T-helper 2 cell (primary cell): ENCODE measurements at regions not wholly inside any gene's neighbourhood (a gene's known extent, or its start where the extent isn't known, plus 50 kb on each side); places are given as distances from the start of the nearest gene placed in this dataset.
"Not testable (repeated sequence)": the region's sequence is repeated elsewhere in the genome, so short reads cannot be mapped to it uniquely, and the experiment has no call there.

Source experiments
- DNase-seq, 5 experiments: peaks; one replicate each; pipeline versions ENCODE4 v3.0.0 to v3.0.0-alpha.2; 2012 to 2022

DNA sequence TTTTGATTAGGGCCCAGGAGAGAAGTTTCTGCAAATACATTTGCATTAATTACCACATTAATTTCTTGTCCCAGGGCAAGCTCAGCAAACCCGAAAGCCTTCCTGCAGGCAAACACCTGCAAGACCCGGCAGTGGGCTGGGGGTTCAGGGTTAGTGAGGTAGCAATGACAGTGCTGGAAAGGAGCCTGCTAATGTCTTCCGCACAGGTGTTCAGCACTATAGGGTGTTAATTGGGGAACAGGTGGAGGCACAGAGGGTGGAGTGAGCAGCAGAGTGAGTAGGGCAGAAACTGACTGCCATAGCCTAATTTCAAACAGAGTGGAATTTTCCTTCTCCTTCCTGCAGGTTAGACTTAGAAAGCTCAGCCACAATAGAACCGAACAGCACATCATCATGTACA lies 50.9 kb upstream of the UBASH3B start:
- DNase-seq, result no peak

DNA sequence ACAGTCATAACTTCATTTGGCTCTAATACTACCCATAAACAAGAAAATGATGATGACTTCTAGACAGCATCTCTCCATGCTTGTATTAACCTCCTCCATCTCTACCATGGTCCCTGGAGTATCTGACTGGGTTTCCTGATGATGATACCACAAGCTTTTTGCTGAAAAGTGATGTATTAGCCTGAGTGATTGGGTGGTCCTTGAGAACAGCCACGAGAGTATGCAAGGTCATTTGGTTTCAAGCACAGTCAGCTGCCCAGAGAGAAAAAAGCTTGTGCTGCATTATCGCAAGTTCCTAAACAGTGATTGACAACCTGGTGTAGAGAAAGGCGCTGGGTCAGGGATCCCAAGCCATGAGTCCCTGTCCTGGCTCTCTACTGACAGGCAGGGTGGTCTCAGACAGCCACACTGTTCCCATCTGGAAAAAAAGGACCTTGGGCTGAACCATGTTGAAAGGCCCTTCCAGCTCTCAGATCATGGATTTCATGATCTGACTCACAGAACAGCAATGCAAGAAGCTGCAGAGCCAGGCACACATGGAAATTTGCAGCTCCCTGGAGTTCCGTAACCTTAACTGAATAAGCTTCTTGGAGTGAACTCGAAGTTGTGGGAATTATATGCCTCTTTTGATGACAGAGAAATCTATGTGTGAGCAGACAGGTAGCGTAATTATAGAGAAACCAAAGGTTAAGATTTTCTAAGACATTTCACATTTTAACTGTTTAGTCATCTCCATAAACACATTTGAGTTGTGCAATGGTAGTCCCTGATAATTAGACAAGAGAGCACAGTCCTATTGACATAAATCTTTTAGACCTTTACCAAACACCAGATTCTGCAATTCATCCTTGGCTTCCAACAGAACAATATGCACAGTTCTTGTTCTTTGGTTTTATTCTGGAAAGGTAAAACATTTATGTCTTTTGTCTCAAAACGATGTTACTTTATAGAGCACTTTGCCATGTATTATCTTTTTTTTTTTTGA lies 54.1 kb upstream of the UBASH3B start:
- no peak for DNase-seq

DNA sequence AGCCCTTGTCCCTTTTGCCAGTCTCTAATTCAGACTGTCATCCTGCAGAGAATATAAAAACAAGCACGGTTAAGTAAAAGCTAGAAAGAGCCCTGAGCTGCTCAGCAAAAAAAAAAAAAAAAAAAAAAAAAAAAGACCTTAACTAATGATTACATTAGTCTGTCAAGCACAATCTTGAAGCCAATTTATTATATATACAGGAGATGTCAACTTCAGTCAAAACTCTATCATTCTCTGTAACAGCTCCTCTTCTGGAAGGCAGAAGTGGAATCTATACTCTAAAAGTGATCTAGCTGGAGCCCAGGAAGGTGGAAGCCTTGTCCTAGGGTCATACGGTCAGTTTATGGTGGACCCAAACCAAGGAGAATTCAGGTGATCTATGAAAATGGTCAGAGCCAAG lies 55.2 kb upstream of the UBASH3B start:
- DNase-seq, result no peak

DNA sequence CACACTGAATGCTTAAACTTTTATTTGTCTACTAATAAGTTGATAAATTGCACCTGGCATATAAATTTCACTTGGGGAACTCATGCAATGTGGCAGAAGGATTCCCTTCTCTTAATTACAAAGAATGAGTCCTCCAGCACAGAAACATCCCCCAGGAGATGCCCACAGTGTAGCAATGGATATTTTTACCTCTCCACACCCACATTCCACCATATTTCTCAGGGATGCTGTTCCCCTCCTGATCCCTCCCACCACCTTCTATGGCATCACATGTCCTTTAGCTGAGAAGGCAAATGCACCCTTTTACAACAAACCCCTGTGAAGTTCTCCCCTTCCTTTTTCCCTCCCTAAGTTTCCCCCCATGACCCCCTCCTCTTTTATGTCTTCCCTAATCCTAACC lies 56.1 kb upstream of the UBASH3B start:
- no peak for DNase-seq

DNA sequence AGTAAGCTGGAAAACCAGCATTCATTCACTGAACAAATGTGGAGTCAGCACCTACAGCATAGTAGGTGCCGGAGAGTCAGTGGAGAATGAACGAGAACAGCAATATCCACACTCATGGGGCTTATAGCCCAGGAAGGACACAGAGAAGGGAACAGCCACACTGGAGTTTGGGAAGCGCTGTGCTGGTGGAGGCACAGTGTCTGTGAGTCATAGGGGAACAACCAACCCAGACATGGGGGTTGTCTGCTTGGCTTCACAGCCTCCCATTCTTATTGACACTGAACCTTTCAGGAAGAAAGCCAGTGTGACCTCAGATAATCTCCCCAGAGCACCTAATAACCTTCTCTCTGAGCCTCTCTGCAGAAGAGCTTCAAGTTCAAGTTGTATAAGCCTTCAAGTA lies 56.6 kb upstream of the UBASH3B start:
- DNase-seq, result no peak

DNA sequence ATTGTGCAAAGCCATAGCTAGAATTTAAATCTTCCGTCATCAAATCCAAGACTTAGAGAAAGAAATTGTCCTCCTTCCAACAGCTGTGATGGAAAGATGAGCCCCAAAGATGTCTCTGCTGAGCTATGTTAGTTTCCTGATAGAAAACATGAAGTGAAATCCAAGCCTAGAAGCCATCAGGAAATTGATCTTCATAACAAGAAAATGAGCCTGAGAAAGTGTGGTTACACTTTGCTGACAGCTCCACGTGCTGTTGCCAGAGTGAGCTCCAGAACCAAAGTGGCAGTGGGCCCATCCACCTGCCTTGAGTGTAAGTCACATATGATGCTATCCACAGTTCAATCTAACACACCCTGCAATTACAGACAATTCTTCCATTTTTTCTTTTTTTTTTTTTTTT lies 58.0 kb upstream of the UBASH3B start:
- DNase-seq, result no peak

DNA sequence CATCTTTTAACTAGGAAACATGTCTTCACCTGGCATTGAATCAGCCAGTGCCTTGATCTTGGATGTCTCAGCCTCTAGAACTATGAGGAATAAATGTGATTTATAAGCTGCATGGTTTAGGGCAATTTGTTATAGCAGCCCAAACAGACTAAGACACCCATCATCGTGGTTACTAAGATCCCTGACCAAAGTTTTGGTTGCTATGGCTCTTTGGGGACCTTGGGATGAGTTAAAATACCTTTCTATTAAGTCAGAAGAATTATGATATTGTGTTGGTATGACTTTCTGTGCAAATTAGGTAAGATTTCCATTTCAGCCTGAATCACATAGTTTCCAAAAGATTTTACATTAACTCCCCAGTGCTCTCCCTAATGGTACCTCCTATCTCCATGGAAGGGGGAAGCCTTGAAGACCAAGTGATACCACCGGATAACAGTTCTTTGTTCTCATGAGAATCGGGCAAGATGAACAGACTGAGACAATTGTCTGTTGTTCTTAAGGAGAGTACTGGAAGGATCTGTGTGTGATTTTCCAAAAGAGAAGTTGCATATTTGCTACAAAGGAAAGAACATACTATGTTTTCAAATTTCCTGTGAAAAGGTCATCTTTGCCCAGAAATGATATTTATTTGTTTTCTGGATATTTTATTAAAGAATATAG lies 60.4 kb upstream of the UBASH3B start:
- DNase-seq, result no peak

DNA sequence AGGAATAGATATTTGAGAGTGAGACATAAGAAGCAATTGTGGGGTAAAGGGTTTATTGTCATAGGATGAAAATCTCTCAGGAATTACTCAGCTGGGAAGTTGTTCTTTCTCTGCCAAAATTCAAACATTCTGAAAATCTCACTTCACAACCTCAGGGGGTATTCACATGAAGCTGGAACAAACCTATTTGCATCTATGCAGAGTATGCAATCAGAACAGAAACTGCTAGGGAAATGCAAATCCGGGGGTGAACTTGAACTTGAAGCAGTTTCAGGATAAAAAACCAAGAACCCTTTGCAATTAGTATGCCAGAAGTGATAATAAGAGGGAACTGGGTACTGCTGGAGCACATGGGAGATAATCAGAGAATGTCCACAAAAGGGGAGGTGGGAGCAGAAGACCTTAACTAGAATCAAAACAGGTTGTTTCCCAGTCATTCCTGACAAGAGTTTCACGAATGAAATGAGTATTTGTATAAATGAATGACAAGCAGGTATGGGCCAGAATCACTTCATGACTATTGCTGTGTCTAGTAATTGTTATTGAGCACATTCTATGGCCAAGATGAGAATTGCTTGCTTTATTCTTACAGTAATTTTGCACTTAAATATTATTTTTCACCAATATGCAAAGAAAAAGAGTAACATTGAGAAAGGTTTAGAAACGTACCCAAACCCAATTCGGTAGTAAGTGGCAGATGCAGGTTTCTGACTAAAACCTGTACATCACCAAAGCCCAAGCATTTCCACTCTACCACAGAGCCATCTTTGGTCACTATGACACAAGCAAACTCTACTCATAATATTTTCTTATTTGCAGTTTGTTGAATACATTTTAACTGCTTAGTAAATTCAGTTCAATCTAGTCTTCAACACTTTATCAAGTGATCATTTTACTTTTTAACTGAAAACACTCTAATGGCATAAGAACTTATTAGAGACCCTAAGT lies 61.8 kb upstream of the UBASH3B start:
- peak in 1 of 5 experiments; percentile 7 for DNase-seq

DNA sequence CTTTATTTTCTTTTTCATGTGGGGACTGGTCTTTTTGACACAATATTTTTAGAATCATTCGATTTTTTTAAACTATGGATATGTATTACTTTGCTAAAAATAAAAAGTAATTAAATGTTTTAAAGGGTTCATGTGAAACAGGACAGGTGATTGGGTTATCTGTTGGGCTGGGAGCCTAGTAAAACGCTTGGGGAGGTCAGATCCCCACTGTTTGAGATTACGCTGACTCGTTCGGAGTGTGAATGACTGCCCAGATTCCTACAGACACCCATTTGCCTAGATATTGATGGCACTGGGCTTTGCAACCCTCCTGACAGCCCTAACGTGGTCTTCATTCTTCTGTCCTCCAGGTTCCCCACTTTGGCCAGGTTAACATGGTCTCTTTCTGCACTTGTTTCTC lies 62.9 kb upstream of the UBASH3B start:
- DNase-seq, result no peak

DNA sequence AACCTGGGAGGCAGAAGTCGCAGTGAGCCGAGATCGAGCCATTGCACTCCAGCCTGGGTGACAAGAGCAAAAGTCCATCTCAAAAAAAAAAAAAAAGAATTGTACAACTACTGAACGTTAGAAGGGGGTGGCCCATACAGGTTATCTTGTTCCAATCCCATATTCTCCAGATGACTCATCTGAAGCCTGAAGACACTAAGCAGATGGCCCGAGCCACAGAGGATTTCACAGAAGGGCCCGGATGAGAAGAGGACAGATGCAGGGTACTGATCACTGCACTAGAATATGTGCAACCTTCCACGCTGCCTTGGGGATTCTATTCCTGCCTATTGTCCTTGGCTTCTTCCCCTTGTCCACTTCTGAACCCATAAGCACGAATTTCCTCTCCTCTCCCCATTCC lies 70.9 kb upstream of the UBASH3B start:
- DNase-seq, result no peak

DNA sequence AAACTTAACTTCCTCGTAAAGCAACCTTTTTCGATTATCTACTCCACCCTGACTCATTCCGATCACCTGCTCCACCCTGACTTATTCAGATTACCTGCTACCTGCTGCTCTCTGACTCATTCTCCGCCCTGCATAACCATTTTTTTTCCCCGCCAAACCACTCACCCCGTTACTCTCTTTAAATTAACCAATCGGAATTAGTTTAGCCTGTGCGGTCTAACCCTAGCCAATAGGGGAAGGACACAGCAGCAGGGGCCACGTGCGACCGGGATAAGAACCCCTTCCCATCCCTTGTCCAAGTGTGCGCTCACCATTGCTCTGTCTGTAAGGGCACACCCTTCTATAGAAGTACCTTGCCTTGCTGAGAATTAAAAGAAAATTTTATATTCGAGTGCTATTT lies 75.5 kb upstream of the UBASH3B start:
- not testable (repeated sequence) for DNase-seq

DNA sequence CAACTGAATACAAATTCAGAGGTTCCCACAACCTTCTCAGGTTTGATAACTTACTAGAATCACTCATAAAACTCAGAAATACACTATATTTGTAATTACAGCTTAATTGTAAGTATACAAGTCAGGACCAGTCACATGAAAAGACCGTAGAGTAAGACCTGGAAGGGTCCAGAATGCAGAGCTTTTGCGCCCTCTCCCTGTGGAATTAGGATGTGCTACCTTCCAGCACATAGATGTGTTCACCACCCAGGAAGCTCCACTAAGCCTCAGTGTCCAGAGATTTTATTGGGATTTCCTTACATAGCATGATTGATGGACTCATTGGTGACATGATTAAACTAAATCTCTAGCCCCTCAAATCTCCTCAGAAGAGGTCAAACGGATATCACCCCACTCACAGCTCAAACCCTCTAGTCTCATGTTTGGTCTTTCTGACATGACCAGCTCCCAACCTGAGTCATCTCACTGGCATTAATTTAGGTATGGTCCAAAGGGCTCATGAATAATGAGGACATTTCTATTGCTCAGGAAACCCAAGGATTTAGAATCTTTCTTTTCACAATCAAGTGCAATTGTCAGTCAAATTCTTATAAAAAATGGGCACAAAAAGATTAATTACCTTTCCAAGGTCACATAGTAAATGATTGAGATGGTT lies 77.2 kb upstream of the UBASH3B start:
- DNase-seq, result no peak

DNA sequence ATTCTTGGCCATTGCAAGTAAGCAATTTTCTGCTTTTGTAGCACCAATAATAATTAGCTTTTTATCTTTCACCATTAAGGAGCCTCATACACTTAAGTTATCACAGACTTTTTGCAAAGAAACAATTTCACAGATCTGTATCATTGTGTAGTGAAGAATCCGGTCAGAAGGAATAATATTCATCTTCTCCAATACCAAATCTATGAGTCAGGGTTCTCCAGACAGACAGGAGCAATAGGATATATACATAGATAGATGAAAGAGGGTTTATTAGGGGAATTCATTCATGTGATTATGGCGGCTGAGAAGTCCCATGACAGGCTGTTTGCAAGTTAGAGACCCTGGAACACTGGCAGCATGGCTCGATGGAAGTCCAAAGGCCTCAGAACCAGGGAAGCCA lies 82.9 kb upstream of the UBASH3B start:
- DNase-seq, result no peak

DNA sequence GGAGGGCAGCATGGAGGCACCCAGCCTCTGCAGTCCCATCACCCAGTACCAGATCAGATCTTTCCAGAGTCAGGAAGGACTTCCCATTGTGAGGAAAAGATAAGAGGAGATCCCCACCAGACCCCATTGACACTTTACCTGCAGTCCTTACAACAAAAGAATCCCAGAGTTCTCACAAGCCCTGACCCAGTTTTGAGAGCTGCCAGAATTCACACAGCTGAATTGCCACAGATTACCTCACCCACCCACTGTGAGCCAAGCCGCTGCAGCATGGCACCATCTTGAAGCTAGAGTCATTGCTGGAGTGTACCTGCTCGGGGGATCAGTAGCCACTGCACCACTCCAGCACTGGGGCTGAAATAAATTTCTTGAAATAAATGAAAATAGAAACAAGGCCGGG lies 91.8 kb upstream of the UBASH3B start:
- DNase-seq, result no peak

DNA sequence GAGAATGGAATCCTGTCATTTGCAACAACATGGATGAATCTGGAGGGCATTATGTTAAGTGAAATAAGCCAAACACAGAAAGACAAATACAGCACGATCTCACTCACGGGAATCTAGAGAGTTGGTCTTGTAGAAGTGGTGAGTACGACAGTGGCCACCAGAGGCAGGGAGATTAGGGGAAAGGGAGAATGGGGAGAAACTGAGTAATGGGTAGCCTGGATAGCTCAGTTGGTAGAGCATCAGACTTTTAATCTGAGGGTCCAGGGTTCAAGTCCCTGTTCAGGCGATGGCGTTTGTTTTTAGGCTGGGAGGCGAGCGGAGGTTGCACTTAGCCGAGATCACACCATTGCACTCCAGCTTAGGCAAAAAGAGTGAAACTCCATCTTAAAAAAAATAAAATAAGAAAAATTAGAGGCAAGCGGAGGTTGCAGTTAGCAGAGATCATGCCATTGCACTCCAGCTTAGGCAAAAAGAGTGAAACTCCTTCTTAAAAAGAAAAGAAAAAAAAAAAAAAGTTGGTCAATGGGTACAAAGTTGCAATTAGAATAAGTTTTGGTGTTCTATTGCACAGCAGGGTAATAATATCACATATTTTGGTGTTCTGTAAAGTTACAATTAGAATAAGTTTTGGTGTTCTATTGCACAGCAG lies 95.7 kb upstream of the UBASH3B start:
- no peak for DNase-seq

DNA sequence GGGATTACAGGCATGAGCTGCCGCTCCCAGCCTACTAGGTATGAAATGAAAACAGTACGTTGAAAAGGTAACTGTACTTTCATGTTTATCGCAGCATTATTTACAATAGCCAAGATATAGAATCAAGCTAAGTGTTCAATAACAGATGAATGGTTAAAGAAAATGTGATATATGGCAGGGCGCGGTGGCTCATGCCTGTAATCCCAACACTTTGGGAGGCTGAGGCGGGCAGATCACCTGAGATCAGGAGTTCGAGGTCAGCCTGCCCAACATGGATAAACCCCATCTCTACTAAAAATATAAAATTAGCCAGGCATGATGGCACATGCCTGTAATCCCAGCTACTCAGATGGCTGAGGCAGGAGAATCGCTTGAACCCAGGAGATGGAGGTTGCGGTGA lies 96.3 kb upstream of the UBASH3B start:
- not testable (repeated sequence) for DNase-seq

DNA sequence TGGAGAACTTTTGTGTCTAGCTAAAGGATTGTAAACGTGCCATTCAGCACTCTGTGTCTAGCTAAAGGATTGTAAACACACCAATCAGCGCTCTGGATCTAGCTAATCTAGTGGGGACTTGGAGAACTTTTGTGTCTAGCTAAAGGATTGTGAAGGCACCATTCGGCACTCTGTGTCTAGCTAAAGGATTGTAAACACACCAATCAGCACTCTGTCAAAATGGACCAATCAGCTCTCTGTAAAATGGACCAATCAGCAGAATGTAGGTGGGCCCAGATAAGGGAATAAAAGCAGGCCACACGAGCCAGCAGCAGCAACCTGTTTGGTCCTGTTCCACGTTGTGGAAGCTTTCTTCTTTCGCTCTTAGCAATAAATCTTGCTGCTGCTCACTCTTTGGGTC lies 98.4 kb upstream of the UBASH3B start:
- not testable (repeated sequence) for DNase-seq

DNA sequence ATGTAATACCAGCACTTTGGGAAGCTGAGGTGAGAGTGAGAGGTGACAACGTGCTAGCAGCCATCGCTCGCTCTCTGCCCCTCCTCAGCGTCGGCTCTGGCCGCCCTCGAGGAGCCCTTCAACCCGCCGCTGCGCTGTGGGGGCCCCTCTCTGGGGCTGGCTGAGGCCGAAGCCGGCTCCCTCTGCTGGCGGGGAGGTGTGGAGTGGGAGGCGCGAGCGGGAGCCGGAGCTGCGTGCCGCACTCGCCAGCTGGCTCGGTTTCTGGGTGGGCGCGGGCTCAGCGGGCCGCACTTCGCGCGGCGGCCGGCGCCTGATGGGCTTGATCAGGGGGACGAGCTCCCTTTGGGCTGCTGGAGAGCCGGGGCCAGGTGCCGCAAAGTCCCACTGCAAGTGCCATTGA lies 98.9 kb upstream of the UBASH3B start:
- DNase-seq, result no peak

DNA sequence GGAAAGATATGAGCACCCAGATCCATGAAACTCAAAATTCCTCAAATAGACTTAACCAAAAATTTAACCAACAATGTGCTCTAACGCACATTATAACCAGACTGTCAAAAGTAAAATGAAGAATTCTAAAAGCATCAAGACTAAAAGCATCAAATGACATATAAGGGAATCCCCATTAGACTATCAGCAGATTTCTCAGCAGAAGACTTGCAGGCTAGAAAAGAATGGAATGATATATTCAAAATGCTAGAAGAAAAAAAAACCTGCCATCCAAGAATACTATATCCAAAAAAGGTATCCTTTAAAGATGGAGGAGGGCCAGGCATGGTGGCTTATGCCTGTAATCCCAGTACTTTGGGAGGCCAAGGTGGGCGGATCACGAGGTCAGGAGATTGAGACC lies 117.5 kb upstream of the UBASH3B start:
- no peak for DNase-seq

DNA sequence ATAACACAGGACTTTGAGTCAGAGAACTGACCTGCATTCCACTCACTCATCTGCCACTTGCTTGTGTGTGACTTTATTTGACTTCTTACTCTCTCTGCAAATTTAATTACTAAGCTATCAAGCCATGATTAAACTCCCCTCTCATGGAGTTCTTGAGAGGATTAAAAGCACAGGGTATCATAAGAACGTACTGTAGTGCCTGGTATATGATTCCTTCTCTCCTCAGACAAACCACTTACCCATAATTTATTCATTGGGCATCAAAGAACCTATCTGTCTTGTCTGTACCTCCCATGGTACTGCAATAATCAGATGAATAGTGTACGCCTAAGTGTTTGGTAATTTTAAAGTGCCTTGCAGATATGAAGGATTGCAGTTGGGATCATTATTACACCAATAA lies 130.6 kb upstream of the UBASH3B start:
- no peak for DNase-seq

DNA sequence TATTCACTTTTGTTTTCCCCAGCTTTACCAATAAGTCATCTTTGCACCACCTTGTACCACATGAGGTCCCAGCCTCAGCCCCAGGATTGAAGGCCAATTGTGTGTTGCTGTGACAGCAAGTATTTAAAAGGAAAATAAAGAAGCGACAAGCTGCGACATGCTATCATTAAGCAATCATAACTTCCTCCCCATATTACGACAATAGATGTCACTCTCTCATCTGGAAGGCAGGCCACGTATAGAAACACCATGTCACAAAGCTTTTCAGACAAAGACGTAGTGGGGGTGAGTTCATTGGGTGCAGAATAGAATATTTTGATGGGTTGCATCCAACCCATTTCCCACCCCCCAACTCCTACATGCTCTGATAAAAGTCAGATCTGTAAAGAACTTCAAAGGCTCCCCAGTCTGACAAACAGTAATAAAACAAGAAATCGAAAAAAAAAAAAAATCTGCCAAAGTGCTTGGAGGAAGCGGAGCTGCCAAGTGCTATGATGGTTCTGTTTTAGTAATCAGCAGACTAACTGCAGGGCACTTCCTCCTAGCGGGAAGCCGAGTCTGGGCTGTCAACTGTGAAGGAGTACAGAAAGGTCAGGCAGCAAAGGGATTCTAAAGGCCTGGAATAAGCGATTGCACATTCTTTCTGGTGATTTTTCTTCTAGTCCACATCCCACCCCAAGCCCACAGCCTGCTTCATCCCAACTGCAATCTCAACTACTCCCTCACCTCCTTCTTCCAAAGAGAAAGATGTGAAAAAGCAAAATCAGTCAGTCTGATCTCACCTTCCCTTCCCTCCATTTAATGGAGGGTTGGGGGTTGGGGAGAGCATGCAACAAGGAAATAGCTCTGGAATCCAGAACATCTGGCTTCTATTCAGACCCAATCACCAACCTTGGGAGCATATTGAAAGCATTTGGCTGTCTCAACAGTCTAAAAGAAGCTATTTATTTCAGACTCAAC lies 131.4 kb upstream of the UBASH3B start:
- DNase-seq, result no peak
